ENCODE measurements at regions not wholly inside any gene's neighbourhood (a gene's known extent, or its start where the extent isn't known, plus 50 kb on each side); places are given as distances from the start of the nearest gene placed in this dataset.

GRCh38 chr11:116033931-116034553 lies 529.8 kb upstream of the CADM1 start (continued):
- no peak for TF ChIP-seq ZNF462 (CRISPR knock-in tag; IDR thresholded peaks at IDR 0.05)
- TF ChIP-seq EZH2phosphoT487 (IDR thresholded peaks at IDR 0.05; ENCODE audit: unreplicated experiment), result no peak
- no peak for TF ChIP-seq NANOG (IDR thresholded peaks at IDR 0.05; ENCODE audit: borderline replicate concordance)
- no peak for TF ChIP-seq CTCF (conservative IDR thresholded peaks at IDR 0.05; ENCODE audit: low read depth in 2 of 2)
- no peak for TF ChIP-seq JUNB (IDR thresholded peaks at IDR 0.05; ENCODE audit: unreplicated experiment)
- TF ChIP-seq EZH2 (IDR thresholded peaks at IDR 0.05; ENCODE audit: low read depth, unreplicated experiment), result no peak
- TF ChIP-seq ETS1 (IDR thresholded peaks at IDR 0.05), result no peak
- no peak for TF ChIP-seq STAT1 (IDR thresholded peaks at IDR 0.05; ENCODE audit: unreplicated experiment)
- TF ChIP-seq ZNF331 (CRISPR knock-in tag; IDR thresholded peaks at IDR 0.05; ENCODE audit: low read depth), result no peak
